Kidney epithelial cell (primary cell): ENCODE measurements at regions not wholly inside any gene's neighbourhood (a gene's known extent, or its start where the extent isn't known, plus 50 kb on each side); places are given as distances from the start of the nearest gene placed in this dataset.

ENCODE experiments used
- DNase-seq: peaks from one replicate; pipeline ENCODE4 v3.0.0-alpha.2; 2010; ENCODE audit warnings: low read depth
- H3K27me3 ChIP-seq: 2 replicates; pipeline ENCODE4 v1.6.0; 2011; ENCODE audit warnings: low read length; ENCODE audit not compliant: control insufficient read depth, insufficient read depth
- H3K36me3 ChIP-seq: 2 replicates; pipeline ENCODE4 v1.5.1; 2011; ENCODE audit warnings: low read length; ENCODE audit not compliant: control insufficient read depth, insufficient read depth
- H3K4me3 ChIP-seq: 2 replicates; pipeline ENCODE4 v1.5.1; 2011; ENCODE audit warnings: low read depth, mild to moderate bottlenecking, control low read depth, low read length
- CTCF ChIP-seq: IDR thresholded peaks from 2 replicates; pipeline ENCODE4 v1.5.1; 2011; ENCODE audit warnings: mild to moderate bottlenecking, moderate library complexity, low read length, control low read depth, inconsistent platforms; ENCODE audit not compliant: insufficient read depth, poor library complexity, severe bottlenecking

- no peak for DNase-seq
- TF ChIP-seq CTCF: no peak
- Histone ChIP-seq H3K4me3 (peak overlapping the region; percentile 66), H3K27me3 (no peaks in the 10 kb centered on the region), H3K36me3 (no peaks in the 10 kb centered on the region)
Measured at GRCh38 chr9:129495620-129496472, 125.1 kb downstream of the C9orf50 start.

GRCh38 chr9:129494113-129494789 lies 126.7 kb downstream of the C9orf50 start:
- H3K4me3 ChIP-seq: no peak overlapping the region
- H3K36me3 ChIP-seq: no peaks in the 10 kb centered on the region
- TF ChIP-seq CTCF: no peak
- H3K27me3 ChIP-seq: no peaks in the 10 kb centered on the region
- DNase-seq: no peak

DNA sequence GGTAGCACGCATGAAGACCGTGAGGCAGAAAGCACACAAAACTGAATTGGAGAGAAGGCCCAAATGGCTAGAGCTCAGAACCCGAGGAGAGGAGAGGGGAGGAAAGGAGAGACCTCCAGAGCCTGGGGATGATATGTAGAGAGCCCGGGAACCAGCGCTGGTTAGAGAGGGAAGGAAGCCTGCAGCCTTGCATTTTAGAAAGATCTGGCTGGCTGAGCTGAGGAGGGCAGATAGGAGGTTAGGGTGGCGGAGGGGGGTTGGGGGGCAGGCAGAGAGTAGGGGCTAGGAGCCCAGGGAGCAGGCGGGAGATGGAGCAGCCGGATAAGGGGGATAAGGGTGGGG lies 127.2 kb downstream of the C9orf50 start:
- H3K36me3 ChIP-seq: no peaks in the 10 kb centered on the region
- no peaks in the 10 kb centered on the region for H3K27me3 ChIP-seq
- no peak for DNase-seq
- TF ChIP-seq CTCF: no peak
- H3K4me3 ChIP-seq: no peak overlapping the region

GRCh38 chr9:129493002-129493705 lies 127.7 kb downstream of the C9orf50 start:
- no peak overlapping the region for H3K4me3 ChIP-seq
- H3K27me3 ChIP-seq: no peaks in the 10 kb centered on the region
- no peaks in the 10 kb centered on the region for H3K36me3 ChIP-seq
- no peak for TF ChIP-seq CTCF
- no peak for DNase-seq

- DNase-seq: no peak
- no peak for TF ChIP-seq CTCF
- H3K4me3 ChIP-seq: no peak overlapping the region
- H3K36me3 ChIP-seq: no peaks in the 10 kb centered on the region
- H3K27me3 ChIP-seq: no peaks in the 10 kb centered on the region
Measured at GRCh38 chr9:129491487-129491855, 129.4 kb downstream of the C9orf50 start.
